ENCODE measurements at regions not wholly inside any gene's neighbourhood (a gene's known extent, or its start where the extent isn't known, plus 50 kb on each side); places are given as distances from the start of the nearest gene placed in this dataset.

DNA sequence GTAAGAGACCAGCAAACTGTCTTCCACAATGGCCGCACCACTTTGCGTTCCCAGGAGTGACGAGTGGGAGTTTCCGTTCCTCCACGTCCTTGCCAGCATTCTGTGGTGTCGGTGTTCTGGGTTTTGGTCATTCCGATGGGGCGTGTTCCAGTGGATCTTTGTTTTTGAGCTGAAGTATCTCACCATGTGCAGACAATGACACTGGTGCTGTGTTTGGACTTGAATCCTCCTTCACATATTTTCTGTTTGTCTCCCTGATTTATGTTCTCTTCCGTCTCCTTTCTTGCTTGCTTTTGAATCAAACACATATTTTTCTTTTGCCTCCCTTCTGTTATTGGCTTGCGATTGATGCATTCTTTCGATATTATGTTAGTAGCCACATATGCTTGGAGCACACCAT is 60.8 kb upstream of the IRX4 start:
- H3K4me3 ChIP-seq: no peak overlapping the region
- DNase-seq: no peak
- intact Hi-C loops (cut with DNase I): no loop called here
- no peaks in the 10 kb centered on the region for H3K36me3 ChIP-seq
- no peak overlapping the region for H3K27ac ChIP-seq
- H3K4me1 ChIP-seq: no peaks in the 10 kb centered on the region
- H3K9ac ChIP-seq (ENCODE audit: low read depth in 2 of 2, low read length in 2 of 2): no peak overlapping the region
- TF ChIP-seq, protein P1, sequence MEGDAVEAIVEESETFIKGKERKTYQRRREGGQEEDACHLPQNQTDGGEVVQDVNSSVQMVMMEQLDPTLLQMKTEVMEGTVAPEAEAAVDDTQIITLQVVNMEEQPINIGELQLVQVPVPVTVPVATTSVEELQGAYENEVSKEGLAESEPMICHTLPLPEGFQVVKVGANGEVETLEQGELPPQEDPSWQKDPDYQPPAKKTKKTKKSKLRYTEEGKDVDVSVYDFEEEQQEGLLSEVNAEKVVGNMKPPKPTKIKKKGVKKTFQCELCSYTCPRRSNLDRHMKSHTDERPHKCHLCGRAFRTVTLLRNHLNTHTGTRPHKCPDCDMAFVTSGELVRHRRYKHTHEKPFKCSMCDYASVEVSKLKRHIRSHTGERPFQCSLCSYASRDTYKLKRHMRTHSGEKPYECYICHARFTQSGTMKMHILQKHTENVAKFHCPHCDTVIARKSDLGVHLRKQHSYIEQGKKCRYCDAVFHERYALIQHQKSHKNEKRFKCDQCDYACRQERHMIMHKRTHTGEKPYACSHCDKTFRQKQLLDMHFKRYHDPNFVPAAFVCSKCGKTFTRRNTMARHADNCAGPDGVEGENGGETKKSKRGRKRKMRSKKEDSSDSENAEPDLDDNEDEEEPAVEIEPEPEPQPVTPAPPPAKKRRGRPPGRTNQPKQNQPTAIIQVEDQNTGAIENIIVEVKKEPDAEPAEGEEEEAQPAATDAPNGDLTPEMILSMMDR (IDR thresholded peaks at IDR 0.05): no peak
- no peaks in the 10 kb centered on the region for H3K27me3 ChIP-seq
- H3K9me3 ChIP-seq: no peaks in the 10 kb centered on the region

DNA sequence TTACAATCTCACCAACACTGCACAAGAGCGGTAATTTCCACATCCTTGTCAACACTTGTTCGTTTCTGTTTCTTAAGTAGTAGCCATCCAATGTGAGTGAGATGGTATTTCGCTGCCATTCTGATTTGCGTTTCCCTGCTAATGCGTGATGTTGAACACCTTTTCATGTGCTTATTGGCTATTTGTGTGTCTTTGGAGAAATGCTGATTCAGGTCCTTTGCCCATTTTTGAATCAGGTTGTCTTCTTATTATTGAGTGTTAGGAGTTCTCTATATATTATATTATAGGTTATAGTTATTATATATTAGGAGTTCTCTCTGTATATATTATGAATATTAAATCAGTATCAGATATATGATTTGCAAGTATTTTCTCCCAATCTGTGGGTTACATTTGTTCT is 59.9 kb upstream of the IRX4 start:
- Histone ChIP-seq H3K4me1 (no peaks in the 10 kb centered on the region), H3K9ac (ENCODE audit: low read depth in 2 of 2, low read length in 2 of 2) (no peak overlapping the region), H3K9me3 (no peaks in the 10 kb centered on the region), H3K36me3 (no peaks in the 10 kb centered on the region), H3K27ac (no peak overlapping the region), H3K27me3 (no peaks in the 10 kb centered on the region), H3K4me3 (no peak overlapping the region)
- TF ChIP-seq, protein P1 (IDR thresholded peaks at IDR 0.05): no peak
- no peak for DNase-seq
- intact Hi-C loops (cut with DNase I): no loop called here

GRCh38 chr5:1942158-1942557 is 59.4 kb upstream of the IRX4 start:
- Histone ChIP-seq H3K27me3 (no peaks in the 10 kb centered on the region), H3K9ac (ENCODE audit: low read depth in 2 of 2, low read length in 2 of 2) (no peak overlapping the region), H3K4me3 (no peak overlapping the region), H3K9me3 (no peaks in the 10 kb centered on the region), H3K27ac (no peak overlapping the region), H3K4me1 (no peaks in the 10 kb centered on the region), H3K36me3 (no peaks in the 10 kb centered on the region)
- DNase-seq: no peak
- intact Hi-C loops (cut with DNase I): no loop called here
- TF ChIP-seq, protein P1 (IDR thresholded peaks at IDR 0.05): no peak

DNA sequence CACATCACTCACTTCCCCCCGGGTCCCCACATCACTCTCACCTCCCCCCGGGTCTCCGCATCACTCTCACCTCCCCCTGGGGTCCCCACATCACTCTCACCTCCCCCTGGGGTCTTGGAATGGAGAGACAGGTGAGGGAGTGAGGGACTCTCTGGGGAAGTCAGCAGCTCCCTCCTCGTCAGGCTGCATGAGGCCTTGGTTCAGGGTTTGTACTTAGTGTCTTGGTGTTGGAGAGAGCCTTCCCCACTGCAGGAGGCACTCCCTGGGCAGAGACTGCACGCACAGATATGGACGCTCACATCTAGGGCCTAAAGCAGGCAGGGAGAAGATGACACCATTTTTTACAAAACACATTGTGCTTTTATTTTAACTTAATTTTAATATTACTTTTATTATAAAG is 56.5 kb upstream of the IRX4 start:
- TF ChIP-seq, protein P1 (IDR thresholded peaks at IDR 0.05): no peak
- no peaks in the 10 kb centered on the region for H3K4me1 ChIP-seq
- no peaks in the 10 kb centered on the region for H3K36me3 ChIP-seq
- no peak overlapping the region for H3K27ac ChIP-seq
- no peak overlapping the region for H3K4me3 ChIP-seq
- no peak for DNase-seq
- no peaks in the 10 kb centered on the region for H3K27me3 ChIP-seq
- no peaks in the 10 kb centered on the region for H3K9me3 ChIP-seq
- no peak overlapping the region for H3K9ac ChIP-seq (ENCODE audit: low read depth in 2 of 2, low read length in 2 of 2)
- intact Hi-C loops (cut with DNase I): no loop called here

GRCh38 chr5:1938310-1939000 is 55.7 kb upstream of the IRX4 start:
- intact Hi-C loops (cut with DNase I): no loop called here
- Histone ChIP-seq H3K4me1 (no peaks in the 10 kb centered on the region), H3K36me3 (no peaks in the 10 kb centered on the region), H3K27ac (no peak overlapping the region), H3K9ac (ENCODE audit: low read depth in 2 of 2, low read length in 2 of 2) (no peak overlapping the region), H3K4me3 (no peak overlapping the region), H3K27me3 (no peaks in the 10 kb centered on the region), H3K9me3 (no peaks in the 10 kb centered on the region)
- TF ChIP-seq, protein P1 (IDR thresholded peaks at IDR 0.05): no peak
- no peak for DNase-seq

Data from colonic mucosa (tissue), 4 donors.